Ishikawa (cell line): ENCODE measurements at regions not wholly inside any gene's neighbourhood (a gene's known extent, or its start where the extent isn't known, plus 50 kb on each side); places are given as distances from the start of the nearest gene placed in this dataset.
A peak's percentile ranks its signal among the peaks of the same experiment; 100 is the strongest.

Source experiments
- CEBPB ChIP-seq: IDR thresholded peaks from 2 replicates; pipeline ENCODE4 v1.6.1; 2012
- CREB1 ChIP-seq: IDR thresholded peaks from 2 replicates; pipeline ENCODE4 v1.6.1; 2012; ENCODE audit warnings: low read depth
- EGR1 ChIP-seq: IDR thresholded peaks from 2 replicates; pipeline ENCODE4 v1.6.1; 2012
- EP300 ChIP-seq: IDR thresholded peaks from 2 replicates; pipeline ENCODE4 v1.6.1; 2012; ENCODE audit warnings: borderline replicate concordance
- FOXM1 ChIP-seq: IDR thresholded peaks from 2 replicates; pipeline ENCODE4 v1.6.1; 2012; ENCODE audit warnings: low read depth, borderline replicate concordance
- MAX ChIP-seq: IDR thresholded peaks from 2 replicates; pipeline ENCODE4 v1.6.1; 2012
- NFIC ChIP-seq: IDR thresholded peaks from 2 replicates; pipeline ENCODE4 v1.6.1; 2012
- RAD21 ChIP-seq: IDR thresholded peaks from 2 replicates; pipeline ENCODE4 v1.6.1; 2012; ENCODE audit warnings: low read depth
- REST ChIP-seq: IDR thresholded peaks from 2 replicates; pipeline ENCODE4 v1.6.1; 2012; ENCODE audit warnings: low read depth, mild to moderate bottlenecking
- TAF1 ChIP-seq: IDR thresholded peaks from 2 replicates; pipeline ENCODE4 v1.6.1; 2012; ENCODE audit warnings: low read depth, mild to moderate bottlenecking
- TCF12 ChIP-seq: IDR thresholded peaks from 2 replicates; pipeline ENCODE4 v1.6.1; 2012; ENCODE audit warnings: low read depth
- TEAD4 ChIP-seq: IDR thresholded peaks from 2 replicates; pipeline ENCODE4 v1.6.1; 2012
- USF1 ChIP-seq: IDR thresholded peaks from 2 replicates; pipeline ENCODE4 v1.6.1; 2012
- YY1 ChIP-seq: IDR thresholded peaks from 2 replicates; pipeline ENCODE4 v1.6.1; 2012; ENCODE audit warnings: low read depth
- ZBTB7A ChIP-seq: IDR thresholded peaks from 2 replicates; pipeline ENCODE4 v1.6.1; 2012; ENCODE audit warnings: low read depth

GRCh38 chr6:100062621-100063020 is 68.6 kb upstream of the MCHR2 start:
- TF ChIP-seq ZBTB7A (no peak), EGR1 (no peak), EP300 (peak; percentile 61; the same call in 1 of the 2 replicates), TAF1 (no peak), REST (no peak), CREB1 (0 out of 2 replicates have a peak, but pooled peaks have one; percentile 16), NFIC (peak; percentile 75), TEAD4 (peak; percentile 63), TCF12 (peak; percentile 59), USF1 (no peak), FOXM1 (0 out of 2 replicates have a peak, but pooled peaks have one; percentile 49), YY1 (no peak), CEBPB (peak; percentile 37; the same call in 1 of the 2 replicates), RAD21 (no peak), MAX (no peak)

- no peak for TF ChIP-seq RAD21
- no peak for TF ChIP-seq CREB1
Observed at GRCh38 chr6:100057941-100058340, 63.9 kb upstream of the MCHR2 start.

- TF ChIP-seq CEBPB (no peak), REST (no peak), TCF12 (no peak), MAX (no peak), TAF1 (no peak), CREB1 (no peak), YY1 (no peak), USF1 (no peak), ZBTB7A (no peak), NFIC (no peak), RAD21 (no peak), FOXM1 (no peak), TEAD4 (no peak), EP300 (no peak), EGR1 (no peak)
Observed at GRCh38 chr6:100050550-100050949, 56.5 kb upstream of the MCHR2 start.
